Activated B cell treated with CpG ODN at 0.5 μM for 24 hours (primary cell): ENCODE measurements at regions not wholly inside any gene's neighbourhood (a gene's known extent, or its start where the extent isn't known, plus 50 kb on each side); places are given as distances from the start of the nearest gene placed in this dataset.

Experiments
- ATAC-seq: fragments of 200-7000 bp; cut with Tn5 transposase; one replicate; pipeline ENCODE4 v1.10.0; 2021; ENCODE audit warnings: low read depth, mild to moderate bottlenecking, moderate library complexity
- CTCF ChIA-PET: fragments of 350-600 bp; sonication (Branson Sonifier 250); formaldehyde crosslinking; loops from one replicate; lab custom pipeline; 2021; ENCODE audit warnings: antibody characterized with exemption; lab: Charles Lee
- POLR2A ChIA-PET: fragments of 350-600 bp; sonication (Branson Sonifier 250); formaldehyde crosslinking; loops from one replicate; lab custom pipeline; 2021; ENCODE audit warnings: antibody characterized with exemption; lab: Charles Lee
- DNase-seq: peaks from one replicate; pipeline ENCODE4 v3.0.0; 2022
- H3K27ac Mint-ChIP-seq: one replicate; pipeline ENCODE4 v1.8.0; 2020; ENCODE audit warnings: mixed read lengths
- H3K27me3 Mint-ChIP-seq: one replicate; pipeline ENCODE4 v1.8.0; 2021; ENCODE audit warnings: mixed read lengths
- H3K36me3 Mint-ChIP-seq: one replicate; pipeline ENCODE4 v1.8.0; 2021; ENCODE audit warnings: low read depth, mixed read lengths
- H3K4me1 Mint-ChIP-seq: one replicate; pipeline ENCODE4 v1.8.0; 2021; ENCODE audit warnings: mixed read lengths
- H3K4me3 Mint-ChIP-seq: one replicate; pipeline ENCODE4 v1.8.0; 2020; ENCODE audit warnings: mild to moderate bottlenecking, mixed read lengths
- H3K9me3 Mint-ChIP-seq: one replicate; pipeline ENCODE4 v1.8.0; 2020; ENCODE audit warnings: mixed read lengths
- intact Hi-C: fragments of 100-400 bp; cut with micrococcal nuclease; formaldehyde crosslinking; loops from one replicate; pipeline ENCODE4 v1.15.1; 2024
- TF ChIP-seq, protein P1 (sequence below): fragments of 200-600 bp; IDR thresholded peaks from one replicate; pipeline ENCODE4 v1.8.0; 2022; ENCODE audit warnings: antibody characterized with exemption, mild to moderate bottlenecking

DNA sequence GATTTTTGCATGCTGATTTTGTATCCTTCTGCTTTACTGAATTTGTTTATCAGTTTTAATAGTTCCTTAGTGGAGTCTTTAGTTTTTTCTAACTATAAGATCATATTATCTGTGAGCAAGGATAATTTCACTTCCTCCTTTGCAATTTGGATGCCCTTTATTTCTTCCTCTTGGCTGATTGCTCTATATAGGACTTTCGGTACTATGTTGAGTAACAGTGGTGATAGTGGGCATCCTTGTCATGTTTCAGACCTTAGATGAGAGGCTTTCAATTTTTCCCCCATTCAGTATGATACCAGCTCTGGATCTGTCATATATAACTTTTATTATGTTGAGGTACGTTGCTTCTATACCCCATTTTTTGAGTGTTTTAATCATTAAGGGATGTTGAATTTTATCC is 224.5 kb upstream of the CNTNAP4 start:
- no peak overlapping the region for H3K27ac Mint-ChIP-seq
- TF ChIP-seq, protein P1, sequence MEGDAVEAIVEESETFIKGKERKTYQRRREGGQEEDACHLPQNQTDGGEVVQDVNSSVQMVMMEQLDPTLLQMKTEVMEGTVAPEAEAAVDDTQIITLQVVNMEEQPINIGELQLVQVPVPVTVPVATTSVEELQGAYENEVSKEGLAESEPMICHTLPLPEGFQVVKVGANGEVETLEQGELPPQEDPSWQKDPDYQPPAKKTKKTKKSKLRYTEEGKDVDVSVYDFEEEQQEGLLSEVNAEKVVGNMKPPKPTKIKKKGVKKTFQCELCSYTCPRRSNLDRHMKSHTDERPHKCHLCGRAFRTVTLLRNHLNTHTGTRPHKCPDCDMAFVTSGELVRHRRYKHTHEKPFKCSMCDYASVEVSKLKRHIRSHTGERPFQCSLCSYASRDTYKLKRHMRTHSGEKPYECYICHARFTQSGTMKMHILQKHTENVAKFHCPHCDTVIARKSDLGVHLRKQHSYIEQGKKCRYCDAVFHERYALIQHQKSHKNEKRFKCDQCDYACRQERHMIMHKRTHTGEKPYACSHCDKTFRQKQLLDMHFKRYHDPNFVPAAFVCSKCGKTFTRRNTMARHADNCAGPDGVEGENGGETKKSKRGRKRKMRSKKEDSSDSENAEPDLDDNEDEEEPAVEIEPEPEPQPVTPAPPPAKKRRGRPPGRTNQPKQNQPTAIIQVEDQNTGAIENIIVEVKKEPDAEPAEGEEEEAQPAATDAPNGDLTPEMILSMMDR: no peak
- H3K9me3 Mint-ChIP-seq: peaks cover 14% of the 10 kb centered on the region
- no peaks in the 10 kb centered on the region for H3K27me3 Mint-ChIP-seq
- H3K4me3 Mint-ChIP-seq: no peak overlapping the region
- intact Hi-C loops: no loop called here
- H3K36me3 Mint-ChIP-seq: no peaks in the 10 kb centered on the region
- ChIA-PET POLR2A (no interaction called here), CTCF (no interaction called here)
- ATAC-seq (no peak), DNase-seq (no peak)
- no peaks in the 10 kb centered on the region for H3K4me1 Mint-ChIP-seq

DNA sequence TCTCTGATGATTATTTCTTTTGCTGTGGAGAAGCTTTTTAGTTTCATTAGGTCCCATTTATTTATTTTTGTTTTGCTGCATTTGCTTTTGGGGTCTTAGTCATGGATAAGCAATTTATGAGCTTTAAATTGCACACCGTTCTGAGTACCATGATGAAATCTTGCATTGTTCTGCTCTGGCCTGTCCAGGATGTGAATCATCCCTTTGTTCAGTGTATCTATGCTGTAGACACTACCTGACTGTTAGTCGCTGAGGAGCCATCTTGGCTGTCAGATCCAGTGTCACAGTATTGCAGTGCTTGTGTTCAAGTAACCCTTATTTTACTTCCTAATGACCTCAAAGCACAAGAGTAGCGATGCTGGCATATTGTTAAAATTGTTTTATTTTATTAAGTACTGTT is 218.0 kb upstream of the CNTNAP4 start:
- intact Hi-C loops: no loop called here
- ATAC-seq (no peak), DNase-seq (no peak)
- TF ChIP-seq, protein P1: no peak
- peaks cover 5% of the 10 kb centered on the region for H3K9me3 Mint-ChIP-seq
- no peaks in the 10 kb centered on the region for H3K27me3 Mint-ChIP-seq
- no peak overlapping the region for H3K4me3 Mint-ChIP-seq
- no peak overlapping the region for H3K27ac Mint-ChIP-seq
- no peaks in the 10 kb centered on the region for H3K4me1 Mint-ChIP-seq
- H3K36me3 Mint-ChIP-seq: no peaks in the 10 kb centered on the region
- CTCF ChIA-PET: no interaction called here
- POLR2A ChIA-PET: no interaction called here

DNA sequence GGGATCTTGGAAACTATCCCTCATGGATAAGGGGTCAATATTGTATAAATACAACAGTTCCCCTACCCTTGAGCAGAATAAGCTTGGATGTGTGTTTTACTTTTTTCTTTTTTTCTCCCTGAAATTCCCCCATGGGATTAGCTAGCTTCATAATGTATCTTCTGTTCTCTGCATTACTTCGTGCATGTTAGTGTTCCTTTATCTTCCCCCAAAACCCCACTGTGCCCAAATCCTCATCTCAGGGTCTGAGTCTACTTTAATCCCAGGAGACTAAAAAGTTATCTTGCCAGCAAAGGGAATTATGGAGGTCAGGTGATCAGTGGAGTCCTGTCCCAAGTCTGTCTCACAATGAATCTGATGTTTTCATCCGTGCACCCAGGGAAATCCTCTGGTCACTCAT is 217.5 kb upstream of the CNTNAP4 start:
- H3K27me3 Mint-ChIP-seq: no peaks in the 10 kb centered on the region
- no peaks in the 10 kb centered on the region for H3K36me3 Mint-ChIP-seq
- H3K4me3 Mint-ChIP-seq: no peak overlapping the region
- ATAC-seq (no peak), DNase-seq (no peak)
- ChIA-PET CTCF (no interaction called here), POLR2A (no interaction called here)
- no peak overlapping the region for H3K27ac Mint-ChIP-seq
- TF ChIP-seq, protein P1: no peak
- peaks cover 5% of the 10 kb centered on the region for H3K9me3 Mint-ChIP-seq
- intact Hi-C loops: no loop called here
- H3K4me1 Mint-ChIP-seq: no peaks in the 10 kb centered on the region

DNA sequence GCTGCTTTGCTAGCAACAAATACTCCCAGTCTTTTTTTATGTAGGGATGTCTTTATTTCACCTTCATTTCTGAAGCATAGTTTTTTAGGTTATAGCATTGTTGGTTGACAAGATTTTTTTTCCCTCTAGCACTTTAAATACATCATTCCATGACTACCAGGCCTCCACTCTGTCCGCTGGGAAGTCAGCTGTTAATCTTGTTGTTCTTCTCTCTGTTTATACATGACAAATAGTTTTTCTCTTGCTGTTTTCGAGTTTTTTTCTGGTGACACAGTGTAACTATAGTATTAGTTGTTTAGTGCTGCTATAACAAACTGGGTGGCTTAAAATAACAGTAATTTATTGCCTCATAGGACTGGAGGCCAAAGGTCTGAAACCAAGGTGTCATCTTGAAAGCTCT is 205.5 kb upstream of the CNTNAP4 start:
- DNase-seq (no peak), ATAC-seq (no peak)
- no peak overlapping the region for H3K4me3 Mint-ChIP-seq
- intact Hi-C loops: no loop called here
- ChIA-PET POLR2A (no interaction called here), CTCF (no interaction called here)
- H3K27me3 Mint-ChIP-seq: no peaks in the 10 kb centered on the region
- peaks cover 5% of the 10 kb centered on the region for H3K9me3 Mint-ChIP-seq
- H3K27ac Mint-ChIP-seq: no peak overlapping the region
- no peaks in the 10 kb centered on the region for H3K36me3 Mint-ChIP-seq
- H3K4me1 Mint-ChIP-seq: no peaks in the 10 kb centered on the region
- TF ChIP-seq, protein P1: no peak

DNA sequence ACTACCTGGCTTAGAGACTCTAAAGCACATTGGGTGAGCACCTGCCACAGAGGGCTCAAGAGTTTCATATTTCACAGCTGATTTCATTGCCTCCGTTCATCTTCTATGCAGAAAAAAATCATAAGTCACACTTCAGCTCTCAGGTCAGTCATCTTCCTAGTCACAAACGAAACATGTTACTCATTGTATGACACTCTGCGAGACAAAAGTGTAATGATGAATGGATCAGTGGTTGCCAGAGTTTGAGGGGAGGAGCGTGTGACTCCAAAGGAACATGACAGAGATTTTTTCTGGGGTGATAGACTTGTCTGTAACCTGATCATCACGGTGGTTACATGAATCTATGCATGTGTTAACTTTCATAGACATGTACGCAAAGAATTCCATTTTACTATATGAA is 195.2 kb upstream of the CNTNAP4 start:
- Mint-ChIP-seq H3K27me3 (no peaks in the 10 kb centered on the region), H3K9me3 (peaks cover 3% of the 10 kb centered on the region), H3K27ac (no peak overlapping the region), H3K4me1 (no peaks in the 10 kb centered on the region), H3K36me3 (no peaks in the 10 kb centered on the region), H3K4me3 (no peak overlapping the region)
- POLR2A ChIA-PET: no interaction called here
- TF ChIP-seq, protein P1: no peak
- ATAC-seq (no peak), DNase-seq (no peak)
- CTCF ChIA-PET: no interaction called here
- intact Hi-C loops: no loop called here
